HepG2 (cell line): ENCODE measurements at regions not wholly inside any gene's neighbourhood (a gene's known extent, or its start where the extent isn't known, plus 50 kb on each side); places are given as distances from the start of the nearest gene placed in this dataset.

ENCODE experiments used
- ATAD3A ChIP-seq: sonication (generic); formaldehyde crosslinking; IDR thresholded peaks from 2 replicates; pipeline ENCODE4 v1.4.0; 2020; ENCODE audit warnings: missing genetic modification reagents
- CCAR2 ChIP-seq: fragments of 200-400 bp; formaldehyde crosslinking; optimal IDR thresholded peaks from 2 replicates; pipeline ENCODE3; 2018; ENCODE audit warnings: low read depth, mild to moderate bottlenecking, low read length, moderate library complexity
- FOXP1 ChIP-seq, 2 experiments: fragments of 450-650 bp in 1 of 2; IDR thresholded peaks; 2 replicates each; pipeline ENCODE4 v1.6.1; 2017 to 2018; ENCODE audit warnings: antibody characterized with exemption in 1 of 2
- MED1 ChIP-seq: sonication (generic); formaldehyde crosslinking; IDR thresholded peaks from 2 replicates; pipeline ENCODE4 v1.4.0; 2020; ENCODE audit warnings: missing genetic modification reagents
- MTA3 ChIP-seq: sonication (generic); formaldehyde crosslinking; IDR thresholded peaks from 2 replicates; pipeline ENCODE4 v1.4.0; 2020; ENCODE audit warnings: missing genetic modification reagents
- MZF1 ChIP-seq: sonication (generic); formaldehyde crosslinking; IDR thresholded peaks from 2 replicates; pipeline ENCODE4 v1.8.1; 2023; ENCODE audit warnings: mild to moderate bottlenecking, missing genetic modification reagents, borderline replicate concordance
- NCOA2 ChIP-seq: sonication (generic); formaldehyde crosslinking; IDR thresholded peaks from 2 replicates; pipeline ENCODE4 v1.8.0; 2022; ENCODE audit warnings: inconsistent platforms
- NCOR1 ChIP-seq: fragments of 200-600 bp; sonication (generic); IDR thresholded peaks from 2 replicates; pipeline ENCODE4 v1.7.0; 2017; ENCODE audit warnings: antibody characterized with exemption, low read length, borderline replicate concordance
- POGZ ChIP-seq: sonication (generic); formaldehyde crosslinking; IDR thresholded peaks from 2 replicates; pipeline ENCODE4 v1.4.0; 2020; ENCODE audit warnings: mild to moderate bottlenecking, missing genetic modification reagents
- RNF219 ChIP-seq: sonication (generic); formaldehyde crosslinking; IDR thresholded peaks from 2 replicates; pipeline ENCODE4 v1.5.0; 2020; ENCODE audit warnings: mild to moderate bottlenecking, missing genetic modification reagents
- SMARCC2 ChIP-seq: fragments of 450-650 bp; IDR thresholded peaks from 2 replicates; pipeline ENCODE4 v1.6.1; 2017; ENCODE audit warnings: antibody characterized with exemption, mild to moderate bottlenecking
- ZNF225 ChIP-seq: sonication (generic); formaldehyde crosslinking; IDR thresholded peaks from 2 replicates; pipeline ENCODE4 v1.4.0; 2020; ENCODE audit warnings: mild to moderate bottlenecking, missing genetic modification reagents
- ZNF235 ChIP-seq: sonication (generic); formaldehyde crosslinking; IDR thresholded peaks from 2 replicates; pipeline ENCODE4 v1.8.1; 2023; ENCODE audit warnings: mild to moderate bottlenecking, missing genetic modification reagents, borderline replicate concordance
- ZNF331 ChIP-seq: sonication (generic); formaldehyde crosslinking; IDR thresholded peaks from 2 replicates; pipeline ENCODE4 v1.4.0; 2020; ENCODE audit warnings: missing genetic modification reagents
- TF ChIP-seq, protein P1 (sequence below): sonication (generic); formaldehyde crosslinking; conservative IDR thresholded peaks from 2 replicates; pipeline ENCODE4 v1.4.0; 2020; ENCODE audit warnings: mild to moderate bottlenecking, missing genetic modification reagents, moderate library complexity
- TF ChIP-seq, protein P2 (sequence below): sonication (generic); formaldehyde crosslinking; IDR thresholded peaks from 2 replicates; pipeline ENCODE4 v1.4.0; 2020; ENCODE audit warnings: missing genetic modification reagents, borderline replicate concordance
- TF ChIP-seq, protein P3 (sequence below): sonication (generic); formaldehyde crosslinking; IDR thresholded peaks from 2 replicates; pipeline ENCODE4 v1.5.0; 2020; ENCODE audit warnings: mild to moderate bottlenecking, missing genetic modification reagents, borderline replicate concordance

DNA sequence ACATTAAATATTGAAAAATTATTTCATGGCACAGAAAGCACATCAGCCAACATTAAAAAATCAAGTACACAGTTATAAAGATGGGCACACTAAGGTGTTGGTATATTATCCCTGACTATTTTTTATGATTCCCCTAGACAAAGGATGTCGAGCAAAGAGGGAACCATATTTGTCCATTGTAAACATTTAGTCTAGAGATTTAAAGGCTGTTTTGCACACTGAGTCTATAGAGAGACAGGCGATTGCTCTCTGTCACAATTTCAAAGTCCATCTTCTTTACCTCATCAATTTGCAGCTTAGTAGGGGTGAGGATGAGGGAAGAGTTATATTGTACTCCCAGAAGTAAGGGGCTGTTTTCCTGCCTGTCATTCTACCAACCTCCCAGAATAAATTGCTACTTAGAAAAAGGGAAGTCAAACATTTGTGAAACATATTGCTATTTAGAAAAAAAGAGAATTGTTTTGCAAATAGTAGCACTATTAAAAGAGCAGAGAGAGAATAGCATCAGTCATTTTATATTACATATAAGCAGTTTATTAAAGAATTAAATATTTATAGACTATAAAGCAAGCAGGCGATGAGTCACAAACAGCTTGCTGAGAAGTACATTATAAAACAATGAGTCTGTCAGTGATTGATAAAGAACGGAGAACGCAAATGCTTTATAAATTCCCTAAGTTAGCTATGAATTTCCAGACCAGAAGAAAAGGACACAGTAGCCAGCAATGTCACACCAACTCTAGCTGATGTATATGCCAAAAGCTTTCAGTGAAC is 270.6 kb upstream of the PMFBP1 start (continued):
- TF ChIP-seq ZNF225 (CRISPR knock-in tag) (no peak), ZNF235 (CRISPR knock-in tag) (no peak), NCOR1 (peak; percentile 93), FOXP1 (IDR thresholded peaks at IDR 0.05) (0 out of 2 replicates have a peak, but pooled peaks have one; percentile 23), FOXP1 (CRISPR knock-in tag; IDR thresholded peaks at IDR 0.05) (peak; percentile 78), CCAR2 (no peak), RNF219 (CRISPR knock-in tag) (no peak; the same call in 1 of the 2 replicates), SMARCC2 (no peak), MZF1 (no peak), MTA3 (CRISPR knock-in tag) (no peak), ZNF331 (CRISPR knock-in tag) (peak; percentile 67; the same call in 1 of the 2 replicates), ATAD3A (no peak), POGZ (CRISPR knock-in tag) (peak; percentile 89), MED1 (CRISPR knock-in tag) (peak; percentile 82), NCOA2 (CRISPR knock-in tag) (peak; percentile 83)
- TF ChIP-seq, protein P1, sequence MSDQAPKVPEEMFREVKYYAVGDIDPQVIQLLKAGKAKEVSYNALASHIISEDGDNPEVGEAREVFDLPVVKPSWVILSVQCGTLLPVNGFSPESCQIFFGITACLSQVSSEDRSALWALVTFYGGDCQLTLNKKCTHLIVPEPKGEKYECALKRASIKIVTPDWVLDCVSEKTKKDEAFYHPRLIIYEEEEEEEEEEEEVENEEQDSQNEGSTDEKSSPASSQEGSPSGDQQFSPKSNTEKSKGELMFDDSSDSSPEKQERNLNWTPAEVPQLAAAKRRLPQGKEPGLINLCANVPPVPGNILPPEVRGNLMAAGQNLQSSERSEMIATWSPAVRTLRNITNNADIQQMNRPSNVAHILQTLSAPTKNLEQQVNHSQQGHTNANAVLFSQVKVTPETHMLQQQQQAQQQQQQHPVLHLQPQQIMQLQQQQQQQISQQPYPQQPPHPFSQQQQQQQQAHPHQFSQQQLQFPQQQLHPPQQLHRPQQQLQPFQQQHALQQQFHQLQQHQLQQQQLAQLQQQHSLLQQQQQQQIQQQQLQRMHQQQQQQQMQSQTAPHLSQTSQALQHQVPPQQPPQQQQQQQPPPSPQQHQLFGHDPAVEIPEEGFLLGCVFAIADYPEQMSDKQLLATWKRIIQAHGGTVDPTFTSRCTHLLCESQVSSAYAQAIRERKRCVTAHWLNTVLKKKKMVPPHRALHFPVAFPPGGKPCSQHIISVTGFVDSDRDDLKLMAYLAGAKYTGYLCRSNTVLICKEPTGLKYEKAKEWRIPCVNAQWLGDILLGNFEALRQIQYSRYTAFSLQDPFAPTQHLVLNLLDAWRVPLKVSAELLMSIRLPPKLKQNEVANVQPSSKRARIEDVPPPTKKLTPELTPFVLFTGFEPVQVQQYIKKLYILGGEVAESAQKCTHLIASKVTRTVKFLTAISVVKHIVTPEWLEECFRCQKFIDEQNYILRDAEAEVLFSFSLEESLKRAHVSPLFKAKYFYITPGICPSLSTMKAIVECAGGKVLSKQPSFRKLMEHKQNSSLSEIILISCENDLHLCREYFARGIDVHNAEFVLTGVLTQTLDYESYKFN (CRISPR knock-in tag) = peak; percentile 97
- TF ChIP-seq, protein P2, sequence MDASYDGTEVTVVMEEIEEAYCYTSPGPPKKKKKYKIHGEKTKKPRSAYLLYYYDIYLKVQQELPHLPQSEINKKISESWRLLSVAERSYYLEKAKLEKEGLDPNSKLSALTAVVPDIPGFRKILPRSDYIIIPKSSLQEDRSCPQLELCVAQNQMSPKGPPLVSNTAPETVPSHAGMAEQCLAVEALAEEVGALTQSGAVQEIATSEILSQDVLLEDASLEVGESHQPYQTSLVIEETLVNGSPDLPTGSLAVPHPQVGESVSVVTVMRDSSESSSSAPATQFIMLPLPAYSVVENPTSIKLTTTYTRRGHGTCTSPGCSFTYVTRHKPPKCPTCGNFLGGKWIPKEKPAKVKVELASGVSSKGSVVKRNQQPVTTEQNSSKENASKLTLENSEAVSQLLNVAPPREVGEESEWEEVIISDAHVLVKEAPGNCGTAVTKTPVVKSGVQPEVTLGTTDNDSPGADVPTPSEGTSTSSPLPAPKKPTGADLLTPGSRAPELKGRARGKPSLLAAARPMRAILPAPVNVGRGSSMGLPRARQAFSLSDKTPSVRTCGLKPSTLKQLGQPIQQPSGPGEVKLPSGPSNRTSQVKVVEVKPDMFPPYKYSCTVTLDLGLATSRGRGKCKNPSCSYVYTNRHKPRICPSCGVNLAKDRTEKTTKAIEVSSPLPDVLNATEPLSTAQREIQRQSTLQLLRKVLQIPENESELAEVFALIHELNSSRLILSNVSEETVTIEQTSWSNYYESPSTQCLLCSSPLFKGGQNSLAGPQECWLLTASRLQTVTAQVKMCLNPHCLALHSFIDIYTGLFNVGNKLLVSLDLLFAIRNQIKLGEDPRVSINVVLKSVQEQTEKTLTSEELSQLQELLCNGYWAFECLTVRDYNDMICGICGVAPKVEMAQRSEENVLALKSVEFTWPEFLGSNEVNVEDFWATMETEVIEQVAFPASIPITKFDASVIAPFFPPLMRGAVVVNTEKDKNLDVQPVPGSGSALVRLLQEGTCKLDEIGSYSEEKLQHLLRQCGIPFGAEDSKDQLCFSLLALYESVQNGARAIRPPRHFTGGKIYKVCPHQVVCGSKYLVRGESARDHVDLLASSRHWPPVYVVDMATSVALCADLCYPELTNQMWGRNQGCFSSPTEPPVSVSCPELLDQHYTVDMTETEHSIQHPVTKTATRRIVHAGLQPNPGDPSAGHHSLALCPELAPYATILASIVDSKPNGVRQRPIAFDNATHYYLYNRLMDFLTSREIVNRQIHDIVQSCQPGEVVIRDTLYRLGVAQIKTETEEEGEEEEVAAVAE (CRISPR knock-in tag) = peak; percentile 59; the same call in 1 of the 2 replicates
- TF ChIP-seq, protein P3, sequence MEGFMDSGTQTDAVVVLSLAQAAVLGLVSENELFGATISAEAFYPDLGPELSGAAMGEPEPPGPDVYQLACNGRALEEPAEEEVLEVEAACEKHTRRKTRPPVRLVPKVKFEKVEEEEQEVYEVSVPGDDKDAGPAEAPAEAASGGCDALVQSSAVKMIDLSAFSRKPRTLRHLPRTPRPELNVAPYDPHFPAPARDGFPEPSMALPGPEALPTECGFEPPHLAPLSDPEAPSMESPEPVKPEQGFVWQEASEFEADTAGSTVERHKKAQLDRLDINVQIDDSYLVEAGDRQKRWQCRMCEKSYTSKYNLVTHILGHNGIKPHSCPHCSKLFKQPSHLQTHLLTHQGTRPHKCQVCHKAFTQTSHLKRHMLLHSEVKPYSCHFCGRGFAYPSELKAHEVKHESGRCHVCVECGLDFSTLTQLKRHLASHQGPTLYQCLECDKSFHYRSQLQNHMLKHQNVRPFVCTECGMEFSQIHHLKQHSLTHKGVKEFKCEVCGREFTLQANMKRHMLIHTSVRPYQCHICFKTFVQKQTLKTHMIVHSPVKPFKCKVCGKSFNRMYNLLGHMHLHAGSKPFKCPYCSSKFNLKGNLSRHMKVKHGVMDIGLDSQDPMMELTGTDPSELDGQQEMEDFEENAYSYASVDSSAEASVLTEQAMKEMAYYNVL = no peak
